ENCODE measurements at regions not wholly inside any gene's neighbourhood (a gene's known extent, or its start where the extent isn't known, plus 50 kb on each side); places are given as distances from the start of the nearest gene placed in this dataset.

GRCh38 chr4:104881136-104881886 is 265.4 kb upstream of the TET2 start:
- TF ChIP-seq CTCF (tag by site-specific recombination; IDR thresholded peaks at IDR 0.05) (no peak), ZNF24 (tag by site-specific recombination; IDR thresholded peaks at IDR 0.05) (no peak), ZSCAN5A (tag by site-specific recombination; IDR thresholded peaks at IDR 0.05) (no peak), ZNF335 (tag by site-specific recombination; conservative IDR thresholded peaks at IDR 0.05) (no peak), KLF9 (tag by site-specific recombination; IDR thresholded peaks at IDR 0.05; ENCODE audit: low read depth) (no peak), ZNF843 (tag by site-specific recombination; IDR thresholded peaks at IDR 0.05) (no peak)
- TF ChIP-seq, protein P1, sequence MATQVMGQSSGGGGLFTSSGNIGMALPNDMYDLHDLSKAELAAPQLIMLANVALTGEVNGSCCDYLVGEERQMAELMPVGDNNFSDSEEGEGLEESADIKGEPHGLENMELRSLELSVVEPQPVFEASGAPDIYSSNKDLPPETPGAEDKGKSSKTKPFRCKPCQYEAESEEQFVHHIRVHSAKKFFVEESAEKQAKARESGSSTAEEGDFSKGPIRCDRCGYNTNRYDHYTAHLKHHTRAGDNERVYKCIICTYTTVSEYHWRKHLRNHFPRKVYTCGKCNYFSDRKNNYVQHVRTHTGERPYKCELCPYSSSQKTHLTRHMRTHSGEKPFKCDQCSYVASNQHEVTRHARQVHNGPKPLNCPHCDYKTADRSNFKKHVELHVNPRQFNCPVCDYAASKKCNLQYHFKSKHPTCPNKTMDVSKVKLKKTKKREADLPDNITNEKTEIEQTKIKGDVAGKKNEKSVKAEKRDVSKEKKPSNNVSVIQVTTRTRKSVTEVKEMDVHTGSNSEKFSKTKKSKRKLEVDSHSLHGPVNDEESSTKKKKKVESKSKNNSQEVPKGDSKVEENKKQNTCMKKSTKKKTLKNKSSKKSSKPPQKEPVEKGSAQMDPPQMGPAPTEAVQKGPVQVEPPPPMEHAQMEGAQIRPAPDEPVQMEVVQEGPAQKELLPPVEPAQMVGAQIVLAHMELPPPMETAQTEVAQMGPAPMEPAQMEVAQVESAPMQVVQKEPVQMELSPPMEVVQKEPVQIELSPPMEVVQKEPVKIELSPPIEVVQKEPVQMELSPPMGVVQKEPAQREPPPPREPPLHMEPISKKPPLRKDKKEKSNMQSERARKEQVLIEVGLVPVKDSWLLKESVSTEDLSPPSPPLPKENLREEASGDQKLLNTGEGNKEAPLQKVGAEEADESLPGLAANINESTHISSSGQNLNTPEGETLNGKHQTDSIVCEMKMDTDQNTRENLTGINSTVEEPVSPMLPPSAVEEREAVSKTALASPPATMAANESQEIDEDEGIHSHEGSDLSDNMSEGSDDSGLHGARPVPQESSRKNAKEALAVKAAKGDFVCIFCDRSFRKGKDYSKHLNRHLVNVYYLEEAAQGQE (tag by site-specific recombination; IDR thresholded peaks at IDR 0.05), result no peak
- TF ChIP-seq, protein P2, sequence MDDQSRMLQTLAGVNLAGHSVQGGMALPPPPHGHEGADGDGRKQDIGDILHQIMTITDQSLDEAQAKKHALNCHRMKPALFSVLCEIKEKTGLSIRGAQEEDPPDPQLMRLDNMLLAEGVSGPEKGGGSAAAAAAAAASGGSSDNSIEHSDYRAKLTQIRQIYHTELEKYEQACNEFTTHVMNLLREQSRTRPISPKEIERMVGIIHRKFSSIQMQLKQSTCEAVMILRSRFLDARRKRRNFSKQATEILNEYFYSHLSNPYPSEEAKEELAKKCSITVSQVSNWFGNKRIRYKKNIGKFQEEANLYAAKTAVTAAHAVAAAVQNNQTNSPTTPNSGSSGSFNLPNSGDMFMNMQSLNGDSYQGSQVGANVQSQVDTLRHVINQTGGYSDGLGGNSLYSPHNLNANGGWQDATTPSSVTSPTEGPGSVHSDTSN (CRISPR knock-in tag; IDR thresholded peaks at IDR 0.05), result no peak

All from HEK293 (cell line).